Right lobe of liver (tissue), 4 donors: ENCODE measurements at regions not wholly inside any gene's neighbourhood (a gene's known extent, or its start where the extent isn't known, plus 50 kb on each side); places are given as distances from the start of the nearest gene placed in this dataset.

Source experiments
- POLR2A ChIP-seq: fragments of 450-650 bp; IDR thresholded peaks from one replicate; pipeline ENCODE4 v1.6.1; 2017; ENCODE audit warnings: antibody characterized with exemption, mild to moderate bottlenecking
- TF ChIP-seq, protein P1 (sequence below), 4 donors: fragments of 200-600 bp in 3 of 4; fragments of 450-650 bp in 1 of 4; IDR thresholded peaks; one replicate each; pipeline versions ENCODE4 v1.5.1 to v1.8.0; 2016 to 2022; ENCODE audit warnings: antibody characterized with exemption in 4 of 4, mild to moderate bottlenecking in 2 of 4
- donor health status: DM: no; HTN: no; CAD: no.
- donor health status: DM: no; HTN: no; CAD: no.
- donor health status: DM: no; HTN: yes; CAD: no.

DNA sequence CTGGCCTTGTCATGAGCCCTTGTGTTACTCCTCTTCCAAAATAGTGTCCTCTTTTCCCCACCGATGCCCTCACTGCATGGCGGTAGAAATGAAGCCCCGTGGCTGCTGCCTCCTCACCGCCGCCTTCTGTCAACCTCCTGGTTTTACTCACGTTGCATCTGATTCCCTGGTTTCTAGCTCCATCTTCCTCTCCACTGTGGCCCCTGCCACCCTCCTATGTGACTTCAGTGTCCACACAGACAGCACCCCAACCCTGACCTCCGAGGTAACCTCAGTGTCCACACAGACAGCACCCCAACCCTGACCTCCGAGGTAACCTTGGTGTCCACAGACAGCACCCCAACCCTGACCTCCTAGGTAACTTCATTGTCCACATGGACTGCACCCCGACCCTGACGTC, 122.8 kb upstream of the THBS2 start:
- no peak for TF ChIP-seq POLR2A
- TF ChIP-seq, protein P1, sequence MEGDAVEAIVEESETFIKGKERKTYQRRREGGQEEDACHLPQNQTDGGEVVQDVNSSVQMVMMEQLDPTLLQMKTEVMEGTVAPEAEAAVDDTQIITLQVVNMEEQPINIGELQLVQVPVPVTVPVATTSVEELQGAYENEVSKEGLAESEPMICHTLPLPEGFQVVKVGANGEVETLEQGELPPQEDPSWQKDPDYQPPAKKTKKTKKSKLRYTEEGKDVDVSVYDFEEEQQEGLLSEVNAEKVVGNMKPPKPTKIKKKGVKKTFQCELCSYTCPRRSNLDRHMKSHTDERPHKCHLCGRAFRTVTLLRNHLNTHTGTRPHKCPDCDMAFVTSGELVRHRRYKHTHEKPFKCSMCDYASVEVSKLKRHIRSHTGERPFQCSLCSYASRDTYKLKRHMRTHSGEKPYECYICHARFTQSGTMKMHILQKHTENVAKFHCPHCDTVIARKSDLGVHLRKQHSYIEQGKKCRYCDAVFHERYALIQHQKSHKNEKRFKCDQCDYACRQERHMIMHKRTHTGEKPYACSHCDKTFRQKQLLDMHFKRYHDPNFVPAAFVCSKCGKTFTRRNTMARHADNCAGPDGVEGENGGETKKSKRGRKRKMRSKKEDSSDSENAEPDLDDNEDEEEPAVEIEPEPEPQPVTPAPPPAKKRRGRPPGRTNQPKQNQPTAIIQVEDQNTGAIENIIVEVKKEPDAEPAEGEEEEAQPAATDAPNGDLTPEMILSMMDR (IDR thresholded peaks at IDR 0.05) = no peak
